HG03066 (cell line): ENCODE measurements at regions not wholly inside any gene's neighbourhood (a gene's known extent, or its start where the extent isn't known, plus 50 kb on each side); places are given as distances from the start of the nearest gene placed in this dataset.

Experiments
- ATAC-seq: cut with Tn5 transposase; IDR thresholded peaks from one replicate; pipeline ENCODE4 v1.9.1; 2021; ENCODE audit warnings: low read depth; ENCODE audit not compliant: unreplicated experiment

GRCh38 chr15:94021621-94022320, 209.6 kb upstream of the MCTP2 start:
- no peak for ATAC-seq

GRCh38 chr15:94019062-94019461, 212.3 kb upstream of the MCTP2 start:
- ATAC-seq, result no peak

GRCh38 chr15:94015324-94015723, 216.0 kb upstream of the MCTP2 start:
- no peak for ATAC-seq

GRCh38 chr15:94008104-94009074, 223.0 kb upstream of the MCTP2 start:
- no peak for ATAC-seq

GRCh38 chr15:94004697-94005096, 226.7 kb upstream of the MCTP2 start:
- ATAC-seq, result no peak

- ATAC-seq, result no peak
These were observed 229.3 kb upstream of the MCTP2 start for GRCh38 chr15:94002041-94002440.

- ATAC-seq, result no peak
These were observed 230.0 kb upstream of the MCTP2 start for GRCh38 chr15:94001255-94001801.

- ATAC-seq, result no peak
These were observed 230.8 kb upstream of the MCTP2 start for GRCh38 chr15:94000606-94001005.

GRCh38 chr15:93997071-93997658, 234.2 kb upstream of the MCTP2 start:
- no peak for ATAC-seq

- ATAC-seq, result no peak
These were observed 241.8 kb upstream of the MCTP2 start for GRCh38 chr15:93989440-93989998.

- ATAC-seq, result no peak
These were observed 244.3 kb upstream of the MCTP2 start for GRCh38 chr15:93987068-93987467.

- ATAC-seq, result no peak
These were observed 244.9 kb upstream of the MCTP2 start for GRCh38 chr15:93986400-93986984.

GRCh38 chr15:93985925-93986324, 245.4 kb upstream of the MCTP2 start:
- ATAC-seq, result no peak

GRCh38 chr15:93985176-93985575, 246.2 kb upstream of the MCTP2 start:
- no peak for ATAC-seq

GRCh38 chr15:93983526-93983925, 247.8 kb upstream of the MCTP2 start:
- no peak for ATAC-seq

GRCh38 chr15:93982226-93982727, 249.1 kb upstream of the MCTP2 start:
- no peak for ATAC-seq

GRCh38 chr15:93981706-93982105, 249.7 kb upstream of the MCTP2 start:
- ATAC-seq, result no peak

- no peak for ATAC-seq
These were observed 251.0 kb upstream of the MCTP2 start for GRCh38 chr15:93980261-93980911.

- no peak for ATAC-seq
These were observed 256.4 kb upstream of the MCTP2 start for GRCh38 chr15:93974804-93975481.
